ENCODE measurements at regions not wholly inside any gene's neighbourhood (a gene's known extent, or its start where the extent isn't known, plus 50 kb on each side); places are given as distances from the start of the nearest gene placed in this dataset.

- TF ChIP-seq, protein P1, sequence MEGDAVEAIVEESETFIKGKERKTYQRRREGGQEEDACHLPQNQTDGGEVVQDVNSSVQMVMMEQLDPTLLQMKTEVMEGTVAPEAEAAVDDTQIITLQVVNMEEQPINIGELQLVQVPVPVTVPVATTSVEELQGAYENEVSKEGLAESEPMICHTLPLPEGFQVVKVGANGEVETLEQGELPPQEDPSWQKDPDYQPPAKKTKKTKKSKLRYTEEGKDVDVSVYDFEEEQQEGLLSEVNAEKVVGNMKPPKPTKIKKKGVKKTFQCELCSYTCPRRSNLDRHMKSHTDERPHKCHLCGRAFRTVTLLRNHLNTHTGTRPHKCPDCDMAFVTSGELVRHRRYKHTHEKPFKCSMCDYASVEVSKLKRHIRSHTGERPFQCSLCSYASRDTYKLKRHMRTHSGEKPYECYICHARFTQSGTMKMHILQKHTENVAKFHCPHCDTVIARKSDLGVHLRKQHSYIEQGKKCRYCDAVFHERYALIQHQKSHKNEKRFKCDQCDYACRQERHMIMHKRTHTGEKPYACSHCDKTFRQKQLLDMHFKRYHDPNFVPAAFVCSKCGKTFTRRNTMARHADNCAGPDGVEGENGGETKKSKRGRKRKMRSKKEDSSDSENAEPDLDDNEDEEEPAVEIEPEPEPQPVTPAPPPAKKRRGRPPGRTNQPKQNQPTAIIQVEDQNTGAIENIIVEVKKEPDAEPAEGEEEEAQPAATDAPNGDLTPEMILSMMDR (IDR thresholded peaks at IDR 0.05), result no peak
- TF ChIP-seq POLR2A (IDR thresholded peaks at IDR 0.05), result no peak
- TF ChIP-seq EP300 (IDR thresholded peaks at IDR 0.05), result no peak
These were observed 214.0 kb upstream of the WDFY3 start for GRCh38 chr4:85180533-85180932.
